ENCODE measurements at regions not wholly inside any gene's neighbourhood (a gene's known extent, or its start where the extent isn't known, plus 50 kb on each side); places are given as distances from the start of the nearest gene placed in this dataset.

- no peak for ATAC-seq
- H3K27me3 Mint-ChIP-seq (ENCODE audit: low read depth in 2 of 2) = peaks cover 25 to 40% of the 10 kb centered on the region in 2 donors
- WGBS (ENCODE audit: insufficient coverage) = 91% methylated on average over 1 of the region's 2 CpGs
Observed at GRCh38 chr9:93821307-93821703, 133.8 kb downstream of the BARX1 start.

DNA sequence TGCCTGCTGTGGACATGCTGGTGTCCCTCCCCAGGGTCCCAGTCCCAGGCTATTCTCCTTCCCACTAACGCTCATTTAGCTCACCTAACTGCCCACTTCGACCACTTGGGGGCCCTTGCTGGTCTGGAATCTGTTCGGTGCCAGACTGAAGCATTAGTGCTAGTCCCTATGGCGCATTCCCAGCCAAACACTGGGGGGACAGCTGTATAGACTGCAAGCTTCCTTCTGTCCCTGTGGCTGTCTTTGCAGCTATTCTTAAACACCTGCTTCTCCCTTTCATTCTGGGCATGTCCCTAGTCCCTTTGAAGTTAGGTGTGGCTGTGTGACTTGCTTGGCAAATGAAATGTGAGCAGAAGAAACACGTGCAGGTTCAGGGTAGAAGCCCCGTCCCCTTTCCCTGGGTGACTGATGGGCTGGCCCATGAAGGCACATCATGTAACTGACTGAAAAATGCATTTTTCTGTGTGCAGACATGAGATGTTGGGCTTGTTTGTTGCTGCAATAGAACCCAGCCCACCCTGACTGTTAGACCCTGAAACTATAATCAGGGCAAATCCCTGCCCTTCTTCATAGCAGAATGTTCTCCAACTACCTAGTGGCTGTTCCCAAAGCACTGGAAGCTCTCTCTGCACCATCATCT is 134.4 kb downstream of the BARX1 start:
- 53% methylated on average over 6 of the region's 6 CpGs for WGBS (ENCODE audit: insufficient coverage)
- TF ChIP-seq CTCF (IDR thresholded peaks at IDR 0.05) = no peak
- H3K9me3 Mint-ChIP-seq = no peaks in the 10 kb centered on the region
- no peaks in the 10 kb centered on the region for H3K36me3 ChIP-seq (ENCODE audit: control insufficient read depth, insufficient read depth, low read length)
- intact Hi-C loops (cut with micrococcal nuclease) = no loop called here
- H3K27me3 ChIP-seq (ENCODE audit: control insufficient read depth, insufficient read depth, low read length) = peaks cover 2% of the 10 kb centered on the region
- no peak overlapping the region for H3K27ac ChIP-seq (ENCODE audit: low read length)
- DNase-seq (no peak), ATAC-seq (no peak)
- H3K27ac Mint-ChIP-seq = no peak overlapping the region
- no peaks in the 10 kb centered on the region for H3K36me3 Mint-ChIP-seq
- no peak overlapping the region for H3K4me3 ChIP-seq (ENCODE audit: low read length)
- no peak overlapping the region for H3K4me3 Mint-ChIP-seq
- H3K27me3 Mint-ChIP-seq (ENCODE audit: low read depth in 2 of 2) = peaks cover 23 to 39% of the 10 kb centered on the region in 2 donors
- no peaks in the 10 kb centered on the region for H3K4me1 Mint-ChIP-seq
- H3K4me1 ChIP-seq (ENCODE audit: control insufficient read depth, insufficient read depth, low read length) = no peaks in the 10 kb centered on the region
- no peaks in the 10 kb centered on the region for H3K9me3 ChIP-seq (ENCODE audit: control insufficient read depth, insufficient read depth, low read length)

More at GRCh38 chr9:93821307-93821703, 133.8 kb downstream of the BARX1 start:
- peaks cover 4% of the 10 kb centered on the region for H3K27me3 ChIP-seq (ENCODE audit: control insufficient read depth, insufficient read depth, low read length)
- no peaks in the 10 kb centered on the region for H3K4me1 ChIP-seq (ENCODE audit: control insufficient read depth, insufficient read depth, low read length)
- Mint-ChIP-seq H3K27ac (no peak overlapping the region), H3K36me3 (no peaks in the 10 kb centered on the region), H3K4me1 (peaks cover 0 to 3% of the 10 kb centered on the region in 2 donors), H3K4me3 (no peak overlapping the region), H3K9me3 (no peaks in the 10 kb centered on the region)
- no peak overlapping the region for H3K4me3 ChIP-seq (ENCODE audit: low read length)
- no peaks in the 10 kb centered on the region for H3K36me3 ChIP-seq (ENCODE audit: control insufficient read depth, insufficient read depth, low read length)
- DNase-seq = no peak
- no peaks in the 10 kb centered on the region for H3K9me3 ChIP-seq (ENCODE audit: control insufficient read depth, insufficient read depth, low read length)
- no peak for TF ChIP-seq CTCF (IDR thresholded peaks at IDR 0.05)
- H3K27ac ChIP-seq (ENCODE audit: low read length) = no peak overlapping the region
- intact Hi-C loops (cut with micrococcal nuclease) = no loop called here

DNA sequence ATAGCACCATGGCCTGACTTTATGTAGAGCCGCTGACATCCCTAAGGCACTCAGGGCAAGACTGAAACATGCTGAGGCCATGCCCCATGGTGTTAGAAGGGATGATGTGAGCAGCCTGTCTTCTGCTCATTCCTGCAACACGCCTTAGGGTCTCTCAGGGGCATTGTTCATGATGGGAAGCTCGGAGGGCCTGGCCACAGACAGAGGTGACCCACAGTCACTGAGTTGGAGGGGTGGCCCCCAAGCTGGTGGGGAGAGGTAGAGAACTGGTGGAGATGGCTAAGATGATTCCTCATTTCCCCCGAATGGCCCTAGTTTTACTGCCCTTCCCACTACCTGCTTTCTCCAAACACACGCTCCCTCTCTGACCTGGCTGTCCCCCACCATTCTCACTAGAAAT is 135.2 kb downstream of the BARX1 start:
- Histone ChIP-seq H3K36me3 (ENCODE audit: control insufficient read depth, insufficient read depth, low read length) (no peaks in the 10 kb centered on the region), H3K9me3 (ENCODE audit: control insufficient read depth, insufficient read depth, low read length) (no peaks in the 10 kb centered on the region), H3K4me3 (ENCODE audit: low read length) (no peak overlapping the region), H3K27me3 (ENCODE audit: control insufficient read depth, insufficient read depth, low read length) (peaks cover 2% of the 10 kb centered on the region), H3K27ac (ENCODE audit: low read length) (no peak overlapping the region), H3K4me1 (ENCODE audit: control insufficient read depth, insufficient read depth, low read length) (no peaks in the 10 kb centered on the region)
- Mint-ChIP-seq H3K36me3 (no peaks in the 10 kb centered on the region), H3K9me3 (no peaks in the 10 kb centered on the region), H3K4me1 (no peaks in the 10 kb centered on the region), H3K27ac (no peak overlapping the region), H3K4me3 (no peak overlapping the region), H3K27me3 (ENCODE audit: low read depth in 2 of 2) (peaks cover 25 to 48% of the 10 kb centered on the region in 2 donors)
- WGBS (ENCODE audit: insufficient coverage) = 86% methylated on average over 4 of the region's 5 CpGs
- TF ChIP-seq CTCF (IDR thresholded peaks at IDR 0.05) = no peak
- DNase-seq = no peak
- intact Hi-C loops (cut with micrococcal nuclease) = no loop called here
- no peak for ATAC-seq

Data from natural killer cell (primary cell).